Liver (tissue), 8 donors: ENCODE measurements at regions not wholly inside any gene's neighbourhood (a gene's known extent, or its start where the extent isn't known, plus 50 kb on each side); places are given as distances from the start of the nearest gene placed in this dataset.
"Not testable (repeated sequence)": the region's sequence is repeated elsewhere in the genome, so short reads cannot be mapped to it uniquely, and the experiment has no call there.

Experiments
- DNase-seq: peaks from one replicate; pipeline ENCODE4 v3.0.0-alpha.2; 2017; ENCODE audit warnings: low spot score
- H3K27ac ChIP-seq, 2 donors: one replicate each; pipeline ENCODE4 v1.7.0; 2013; ENCODE audit warnings: inconsistent platforms in 2 of 2, low read length in 2 of 2, control low read depth in 1 of 2, low read depth in 1 of 2, mild to moderate bottlenecking in 1 of 2
- H3K27me3 ChIP-seq, 4 donors: one replicate each; pipeline versions ENCODE4 v1.6.1 to v1.7.0; 2013; ENCODE audit warnings: low read length in 3 of 4, inconsistent platforms in 1 of 4, mild to moderate bottlenecking in 1 of 4, moderate library complexity in 1 of 4; ENCODE audit not compliant: control insufficient read depth in 4 of 4, insufficient read depth in 4 of 4
- H3K36me3 ChIP-seq, 4 donors: one replicate each; pipeline versions ENCODE4 v1.6.1 to v1.7.0; 2013; ENCODE audit warnings: low read length in 3 of 4, mild to moderate bottlenecking in 3 of 4, low read depth in 1 of 4, moderate library complexity in 1 of 4; ENCODE audit not compliant: control insufficient read depth in 4 of 4, insufficient read depth in 3 of 4
- H3K4me1 ChIP-seq, 4 donors: one replicate each; pipeline versions ENCODE4 v1.6.1 to v1.7.0; 2013; ENCODE audit warnings: low read length in 3 of 4, mild to moderate bottlenecking in 3 of 4, moderate library complexity in 1 of 4; ENCODE audit not compliant: control insufficient read depth in 4 of 4, insufficient read depth in 4 of 4
- H3K4me3 ChIP-seq, 3 donors: one replicate each; pipeline versions ENCODE4 v1.6.1 to v1.7.0; 2013; ENCODE audit warnings: low read length in 3 of 3, control low read depth in 1 of 3, low read depth in 1 of 3, mild to moderate bottlenecking in 1 of 3
- H3K9ac ChIP-seq, 2 donors: one replicate each; pipeline ENCODE4 v1.7.0; 2013; ENCODE audit warnings: low read length in 2 of 2, mild to moderate bottlenecking in 2 of 2, moderate library complexity in 2 of 2, control low read depth in 1 of 2, low read depth in 1 of 2
- H3K9me3 ChIP-seq, 4 donors: one replicate each; pipeline versions ENCODE4 v1.6.1 to v1.7.0; 2013; ENCODE audit warnings: low read length in 3 of 4; ENCODE audit not compliant: control insufficient read depth in 4 of 4
- ATF3 ChIP-seq: IDR thresholded peaks from 2 replicates; pipeline ENCODE4 v1.6.1; 2016; ENCODE audit warnings: antibody characterized with exemption
- EGR1 ChIP-seq, 2 donors: IDR thresholded peaks; 2 replicates each; pipeline ENCODE4 v1.6.1; 2016 to 2018; ENCODE audit warnings: antibody characterized with exemption in 2 of 2, low read depth in 2 of 2
- FOXA1 ChIP-seq: IDR thresholded peaks from 2 replicates; pipeline ENCODE4 v1.6.1; 2016; ENCODE audit warnings: antibody characterized with exemption
- FOXA2 ChIP-seq: IDR thresholded peaks from 2 replicates; pipeline ENCODE4 v1.6.1; 2016; ENCODE audit warnings: antibody characterized with exemption
- GABPA ChIP-seq, 2 donors: IDR thresholded peaks in 1 of 2; conservative IDR thresholded peaks in 1 of 2; 2 replicates each; pipeline ENCODE4 v1.6.1; 2016; ENCODE audit warnings: antibody characterized with exemption in 2 of 2, mild to moderate bottlenecking in 1 of 2, moderate library complexity in 1 of 2
- HNF4A ChIP-seq, 2 donors: conservative IDR thresholded peaks; 2 replicates each; pipeline ENCODE4 v1.6.1; 2016; ENCODE audit warnings: antibody characterized with exemption in 2 of 2, mild to moderate bottlenecking in 2 of 2
- HNF4G ChIP-seq: IDR thresholded peaks from 2 replicates; pipeline ENCODE4 v1.6.1; 2016; ENCODE audit warnings: antibody characterized with exemption
- JUND ChIP-seq, 2 donors: IDR thresholded peaks; 2 replicates each; pipeline ENCODE4 v1.6.1; 2016; ENCODE audit warnings: antibody characterized with exemption in 2 of 2
- RAD21 ChIP-seq, 2 donors: IDR thresholded peaks; 2 replicates each; pipeline ENCODE4 v1.6.1; 2016; ENCODE audit warnings: antibody characterized with exemption in 2 of 2, mild to moderate bottlenecking in 2 of 2
- REST ChIP-seq: IDR thresholded peaks from 2 replicates; pipeline ENCODE4 v1.6.1; 2016; ENCODE audit warnings: antibody characterized with exemption, mild to moderate bottlenecking
- RXRA ChIP-seq, 2 donors: IDR thresholded peaks; 2 replicates each; pipeline ENCODE4 v1.6.1; 2017 to 2018; ENCODE audit warnings: antibody characterized with exemption in 2 of 2, mild to moderate bottlenecking in 1 of 2
- SP1 ChIP-seq: IDR thresholded peaks from 2 replicates; pipeline ENCODE4 v1.6.1; 2018; ENCODE audit warnings: antibody characterized with exemption, mild to moderate bottlenecking
- TAF1 ChIP-seq: conservative IDR thresholded peaks from 2 replicates; pipeline ENCODE4 v1.6.1; 2016; ENCODE audit warnings: antibody characterized with exemption, mild to moderate bottlenecking
- YY1 ChIP-seq: IDR thresholded peaks from 2 replicates; pipeline ENCODE4 v1.6.1; 2016; ENCODE audit warnings: antibody characterized with exemption, mild to moderate bottlenecking
- WGBS: extraction: QIAGEN DNeasy Blood & Tissue Kit; methylation state at CpG from one replicate; pipeline ENCODE4 v1.1.7; 2013; 5-methylcytosine and 5-hydroxymethylcytosine counted together
- TF ChIP-seq, protein P1 (sequence below): IDR thresholded peaks from 2 replicates; pipeline ENCODE4 v1.6.1; 2016; ENCODE audit warnings: antibody characterized with exemption
- TF ChIP-seq, protein P2 (sequence below): fragments of 150-350 bp; IDR thresholded peaks from 2 replicates; pipeline ENCODE4 v1.5.1; 2017; ENCODE audit warnings: improper control_type of control experiment, low read depth, low read length; ENCODE audit not compliant: missing input control
- TF ChIP-seq, protein P3 (sequence below): IDR thresholded peaks from 2 replicates; pipeline ENCODE4 v1.6.1; 2016; ENCODE audit warnings: antibody characterized with exemption
- donor health status: healthy.
- donor health status: healthy.
- donor health status: healthy.
- donor health status: healthy.
- donor health status: healthy.

- TF ChIP-seq HNF4A (conservative IDR thresholded peaks at IDR 0.05) = no peak
- no peak for TF ChIP-seq YY1
- no peak for TF ChIP-seq RXRA (IDR thresholded peaks at IDR 0.05)
Observed at GRCh38 chr21:18744840-18745239, 341.3 kb upstream of the TMPRSS15 start (continued).

DNA sequence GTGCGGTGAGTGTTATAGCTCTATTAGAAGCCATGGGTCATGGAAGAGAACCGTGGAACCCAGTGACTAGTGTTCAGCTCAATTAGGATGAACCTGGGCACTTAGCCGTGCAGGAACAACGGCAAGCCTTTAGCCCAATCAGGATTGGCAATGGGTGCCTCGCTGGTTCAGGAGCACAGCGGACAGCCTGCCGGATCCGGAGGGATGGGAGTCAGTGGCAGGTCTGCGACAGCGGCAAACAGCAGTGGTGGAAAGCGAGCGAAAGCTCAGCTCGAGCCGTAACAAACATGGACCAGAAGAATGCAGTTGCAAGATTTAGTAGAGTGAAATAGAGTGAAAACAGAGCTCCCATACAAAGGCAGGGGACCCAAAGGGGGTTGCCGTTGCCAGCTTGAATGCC, 349.3 kb upstream of the TMPRSS15 start:
- H3K4me3 ChIP-seq, H3K27me3 ChIP-seq, H3K4me1 ChIP-seq, H3K36me3 ChIP-seq, H3K9me3 ChIP-seq, DNase-seq, H3K9ac ChIP-seq, H3K27ac ChIP-seq: not testable (repeated sequence)
- WGBS = 86% methylated on average over 15 of the region's 15 CpGs

DNA sequence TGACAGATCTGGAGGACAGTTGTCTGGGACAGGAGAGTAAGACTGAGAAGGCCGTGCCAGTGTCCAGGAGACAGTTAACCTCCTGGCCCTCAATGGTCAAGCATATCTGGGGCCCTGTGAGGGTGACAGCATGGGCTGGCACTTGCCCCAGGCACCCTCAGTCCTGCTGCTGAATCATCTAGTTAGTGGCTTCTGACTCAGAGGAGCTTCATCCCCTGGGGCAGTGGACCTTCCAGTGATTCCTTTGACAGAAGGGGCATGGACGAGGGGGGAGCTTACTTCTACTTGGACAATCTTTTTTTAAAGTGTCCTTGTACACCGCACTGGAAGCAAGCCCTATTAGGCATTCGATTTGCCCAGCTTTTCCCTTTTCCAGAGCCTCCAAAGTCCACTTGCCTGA, 352.7 kb upstream of the TMPRSS15 start:
- not testable (repeated sequence) for DNase-seq, H3K4me1 ChIP-seq, H3K9me3 ChIP-seq, H3K9ac ChIP-seq, H3K4me3 ChIP-seq, H3K36me3 ChIP-seq, H3K27ac ChIP-seq, H3K27me3 ChIP-seq
- 58% methylated on average over 4 of the region's 4 CpGs for WGBS

DNA sequence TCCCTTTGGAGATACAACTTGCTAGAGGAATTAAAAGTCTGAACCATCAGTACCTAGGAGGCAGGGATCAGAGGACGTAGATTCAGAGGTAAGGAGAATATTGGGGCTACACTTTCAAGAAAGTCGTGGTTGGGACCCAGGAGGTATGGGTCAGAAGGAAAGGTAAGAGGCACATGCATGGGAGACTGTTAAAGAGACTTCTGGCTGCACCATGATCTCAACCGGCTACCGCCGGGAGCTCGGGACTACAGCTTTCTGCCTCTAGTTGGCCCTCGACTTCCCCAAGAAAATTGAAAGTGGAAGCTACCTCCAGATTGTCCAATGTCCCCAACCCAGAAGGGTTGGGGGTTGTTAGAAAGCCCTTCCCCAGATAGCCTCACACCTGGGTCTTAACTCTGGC, 355.7 kb upstream of the TMPRSS15 start:
- H3K27me3 ChIP-seq = no peaks in the 10 kb centered on the region
- no peaks in the 10 kb centered on the region for H3K4me1 ChIP-seq
- WGBS = 78% methylated on average over 7 of the region's 7 CpGs
- no peak overlapping the region for H3K9ac ChIP-seq
- no peaks in the 10 kb centered on the region for H3K9me3 ChIP-seq
- TF ChIP-seq ATF3 = no peak
- TF ChIP-seq HNF4A (conservative IDR thresholded peaks at IDR 0.05) = no peak
- TF ChIP-seq, protein P1, sequence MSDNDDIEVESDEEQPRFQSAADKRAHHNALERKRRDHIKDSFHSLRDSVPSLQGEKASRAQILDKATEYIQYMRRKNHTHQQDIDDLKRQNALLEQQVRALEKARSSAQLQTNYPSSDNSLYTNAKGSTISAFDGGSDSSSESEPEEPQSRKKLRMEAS = no peak
- TF ChIP-seq, protein P2, sequence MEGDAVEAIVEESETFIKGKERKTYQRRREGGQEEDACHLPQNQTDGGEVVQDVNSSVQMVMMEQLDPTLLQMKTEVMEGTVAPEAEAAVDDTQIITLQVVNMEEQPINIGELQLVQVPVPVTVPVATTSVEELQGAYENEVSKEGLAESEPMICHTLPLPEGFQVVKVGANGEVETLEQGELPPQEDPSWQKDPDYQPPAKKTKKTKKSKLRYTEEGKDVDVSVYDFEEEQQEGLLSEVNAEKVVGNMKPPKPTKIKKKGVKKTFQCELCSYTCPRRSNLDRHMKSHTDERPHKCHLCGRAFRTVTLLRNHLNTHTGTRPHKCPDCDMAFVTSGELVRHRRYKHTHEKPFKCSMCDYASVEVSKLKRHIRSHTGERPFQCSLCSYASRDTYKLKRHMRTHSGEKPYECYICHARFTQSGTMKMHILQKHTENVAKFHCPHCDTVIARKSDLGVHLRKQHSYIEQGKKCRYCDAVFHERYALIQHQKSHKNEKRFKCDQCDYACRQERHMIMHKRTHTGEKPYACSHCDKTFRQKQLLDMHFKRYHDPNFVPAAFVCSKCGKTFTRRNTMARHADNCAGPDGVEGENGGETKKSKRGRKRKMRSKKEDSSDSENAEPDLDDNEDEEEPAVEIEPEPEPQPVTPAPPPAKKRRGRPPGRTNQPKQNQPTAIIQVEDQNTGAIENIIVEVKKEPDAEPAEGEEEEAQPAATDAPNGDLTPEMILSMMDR = no peak
- no peak for TF ChIP-seq EGR1 (IDR thresholded peaks at IDR 0.05; ENCODE audit: low read depth in 2 of 2)
- TF ChIP-seq, protein P3, sequence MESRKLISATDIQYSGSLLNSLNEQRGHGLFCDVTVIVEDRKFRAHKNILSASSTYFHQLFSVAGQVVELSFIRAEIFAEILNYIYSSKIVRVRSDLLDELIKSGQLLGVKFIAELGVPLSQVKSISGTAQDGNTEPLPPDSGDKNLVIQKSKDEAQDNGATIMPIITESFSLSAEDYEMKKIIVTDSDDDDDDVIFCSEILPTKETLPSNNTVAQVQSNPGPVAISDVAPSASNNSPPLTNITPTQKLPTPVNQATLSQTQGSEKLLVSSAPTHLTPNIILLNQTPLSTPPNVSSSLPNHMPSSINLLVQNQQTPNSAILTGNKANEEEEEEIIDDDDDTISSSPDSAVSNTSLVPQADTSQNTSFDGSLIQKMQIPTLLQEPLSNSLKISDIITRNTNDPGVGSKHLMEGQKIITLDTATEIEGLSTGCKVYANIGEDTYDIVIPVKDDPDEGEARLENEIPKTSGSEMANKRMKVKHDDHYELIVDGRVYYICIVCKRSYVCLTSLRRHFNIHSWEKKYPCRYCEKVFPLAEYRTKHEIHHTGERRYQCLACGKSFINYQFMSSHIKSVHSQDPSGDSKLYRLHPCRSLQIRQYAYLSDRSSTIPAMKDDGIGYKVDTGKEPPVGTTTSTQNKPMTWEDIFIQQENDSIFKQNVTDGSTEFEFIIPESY = no peak
- TF ChIP-seq FOXA2 = no peak
- no peak for TF ChIP-seq JUND (IDR thresholded peaks at IDR 0.05)
- TF ChIP-seq TAF1 = no peak
- TF ChIP-seq REST = no peak
- no peak for TF ChIP-seq SP1
- no peak for TF ChIP-seq YY1
- no peak for TF ChIP-seq GABPA (IDR thresholded peaks at IDR 0.05 in 1 of 2, conservative IDR thresholded peaks at IDR 0.05 in 1 of 2)
- TF ChIP-seq FOXA1 = no peak
- no peak for TF ChIP-seq RAD21 (IDR thresholded peaks at IDR 0.05)
- TF ChIP-seq RXRA (IDR thresholded peaks at IDR 0.05) = no peak
- no peak for TF ChIP-seq HNF4G
- H3K36me3 ChIP-seq = no peaks in the 10 kb centered on the region
- DNase-seq = no peak
- H3K27ac ChIP-seq = no peak overlapping the region
- no peak overlapping the region for H3K4me3 ChIP-seq
